ENCODE measurements at regions not wholly inside any gene's neighbourhood (a gene's known extent, or its start where the extent isn't known, plus 50 kb on each side); places are given as distances from the start of the nearest gene placed in this dataset.

DNA sequence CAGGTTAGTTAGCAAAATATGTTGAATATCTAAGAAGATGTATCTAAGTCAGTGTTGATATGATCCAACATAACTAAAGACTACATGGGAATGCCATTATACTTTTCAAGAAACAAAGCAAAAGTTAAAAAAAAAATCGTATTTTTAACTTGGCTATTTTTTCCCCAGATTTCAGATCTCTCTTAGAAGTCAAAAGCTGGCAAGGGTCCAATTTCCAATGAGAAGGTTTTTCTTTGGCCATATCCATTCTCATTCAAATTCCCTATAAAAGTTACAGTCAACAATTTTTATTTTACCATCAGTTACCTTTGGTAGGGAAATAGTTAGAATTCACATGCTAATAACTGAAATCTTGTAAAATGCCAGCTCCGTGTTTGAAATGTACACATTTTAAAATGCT, 70.5 kb upstream of the FAT3 start:
- no peak overlapping the region for H4K91ac ChIP-seq (ENCODE audit: low read depth, low read length, poor library complexity)

DNA sequence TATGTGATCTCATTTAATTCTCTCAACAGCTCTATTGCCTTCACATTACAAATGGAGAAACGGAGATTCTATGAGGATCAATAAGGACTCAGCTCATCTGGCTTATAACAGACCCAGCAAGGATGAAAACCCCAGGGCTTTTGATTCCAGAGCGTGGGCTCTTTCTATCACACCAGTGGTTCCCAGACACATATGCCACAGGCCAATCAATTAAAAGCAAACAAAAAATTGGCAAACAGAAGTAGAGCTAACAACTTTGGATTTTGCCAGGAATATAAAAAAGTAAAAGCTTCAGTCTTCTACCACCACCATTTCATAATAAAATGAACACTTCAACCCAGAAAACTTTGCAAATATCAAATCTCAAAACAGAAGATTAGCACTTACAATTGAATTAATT, 71.1 kb upstream of the FAT3 start:
- Histone ChIP-seq H3K36me3 (replicated peaks in 1 of 2; ENCODE audit: control insufficient read depth in 2 of 2, insufficient read depth in 2 of 2, low read length in 2 of 2) (no peaks in the 10 kb centered on the region), H3K4ac (ENCODE audit: low read length) (no peak overlapping the region)

More for the DNA sequence above, 70.5 kb upstream of the FAT3 start:
- Histone ChIP-seq H3K4ac (ENCODE audit: low read length) (no peak overlapping the region), H2AK5ac (ENCODE audit: low read depth, low read length) (no peak overlapping the region), H3K4me3 (ENCODE audit: low read length in 2 of 2) (no peak overlapping the region), H2BK5ac (ENCODE audit: low read length) (no peak overlapping the region), H3K79me1 (ENCODE audit: low read depth, low read length) (no peaks in the 10 kb centered on the region), H2BK120ac (ENCODE audit: low read depth, low read length) (no peak overlapping the region), H2BK15ac (ENCODE audit: low read length) (no peak overlapping the region), H3K18ac (ENCODE audit: low read length) (no peak overlapping the region), H3K9ac (ENCODE audit: low read depth, low read length, poor library complexity) (no peak overlapping the region), H3K23ac (ENCODE audit: low read depth, low read length, poor library complexity) (no peak overlapping the region), H3K27ac (replicated peaks; ENCODE audit: low read length) (no peak overlapping the region), H4K8ac (ENCODE audit: low read depth, low read length) (no peak overlapping the region), H3K4me2 (ENCODE audit: insufficient read depth, low read length, poor library complexity, severe bottlenecking) (no peak overlapping the region), H3K27me3 (ENCODE audit: control insufficient read depth in 3 of 3, insufficient read depth in 3 of 3, low read depth in 1 of 3, low read length in 3 of 3) (no peaks in the 10 kb centered on the region), H3K9me3 (replicated peaks in 1 of 2; ENCODE audit: control insufficient read depth in 2 of 2, insufficient read depth in 1 of 2, low read depth in 1 of 2, low read length in 2 of 2) (no peaks in the 10 kb centered on the region), H3K4me1 (ENCODE audit: control insufficient read depth in 2 of 2, insufficient read depth in 1 of 2, low read depth in 1 of 2, low read length in 2 of 2) (peaks cover 2 to 4% of the 10 kb centered on the region in 2 donors), H3K36me3 (replicated peaks in 1 of 2; ENCODE audit: control insufficient read depth in 2 of 2, insufficient read depth in 2 of 2, low read length in 2 of 2) (no peaks in the 10 kb centered on the region), H2BK12ac (ENCODE audit: low read length) (no peak overlapping the region), H3K14ac (ENCODE audit: low read length) (no peak overlapping the region), H2AFZ (ENCODE audit: low read length) (no peak overlapping the region)
- DNase-seq (ENCODE audit: low spot score): no peak
- no CpG with 5 or more reads among the region's 2 CpGs for WGBS, 2 donors (ENCODE audit: extremely low coverage in 2 of 2, insufficient read length in 2 of 2, insufficient replicate concordance in 1 of 2)

DNA sequence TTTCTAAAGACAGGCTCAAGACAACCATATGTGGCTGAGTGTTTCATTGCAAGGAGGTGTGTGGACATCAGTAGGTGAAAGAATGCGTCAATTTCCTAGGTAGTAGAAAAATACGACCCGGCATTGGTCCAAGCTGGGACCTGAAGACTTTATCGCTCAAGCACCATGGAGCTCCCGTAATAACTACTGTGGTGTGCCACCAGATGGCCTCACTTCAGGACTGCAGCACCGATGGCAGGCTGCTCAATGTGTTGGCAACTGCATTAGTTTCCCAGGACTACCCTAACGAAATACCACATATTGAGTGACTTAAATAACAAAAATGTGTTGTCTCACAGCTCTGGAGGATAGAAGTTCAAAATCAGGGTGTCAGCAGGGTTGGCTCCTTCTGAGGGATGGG, 72.4 kb upstream of the FAT3 start:
- Histone ChIP-seq H3K9me3 (replicated peaks in 1 of 2; ENCODE audit: control insufficient read depth in 2 of 2, insufficient read depth in 1 of 2, low read depth in 1 of 2, low read length in 2 of 2) (no peaks in the 10 kb centered on the region), H2AFZ (ENCODE audit: low read length) (no peak overlapping the region), H3K27ac (replicated peaks; ENCODE audit: low read length) (no peak overlapping the region), H2BK120ac (ENCODE audit: low read depth, low read length) (no peak overlapping the region), H3K27me3 (ENCODE audit: control insufficient read depth in 3 of 3, insufficient read depth in 3 of 3, low read depth in 1 of 3, low read length in 3 of 3) (no peaks in the 10 kb centered on the region), H2BK15ac (ENCODE audit: low read length) (no peak overlapping the region), H3K23ac (ENCODE audit: low read depth, low read length, poor library complexity) (no peak overlapping the region), H3K4me2 (ENCODE audit: insufficient read depth, low read length, poor library complexity, severe bottlenecking) (no peak overlapping the region), H4K91ac (ENCODE audit: low read depth, low read length, poor library complexity) (no peak overlapping the region), H3K9ac (ENCODE audit: low read depth, low read length, poor library complexity) (no peak overlapping the region), H4K8ac (ENCODE audit: low read depth, low read length) (no peak overlapping the region), H3K4ac (ENCODE audit: low read length) (no peak overlapping the region), H3K4me1 (ENCODE audit: control insufficient read depth in 2 of 2, insufficient read depth in 1 of 2, low read depth in 1 of 2, low read length in 2 of 2) (peaks cover 2 to 7% of the 10 kb centered on the region in 2 donors), H2AK5ac (ENCODE audit: low read depth, low read length) (no peak overlapping the region), H3K36me3 (replicated peaks in 1 of 2; ENCODE audit: control insufficient read depth in 2 of 2, insufficient read depth in 2 of 2, low read length in 2 of 2) (no peaks in the 10 kb centered on the region), H2BK12ac (ENCODE audit: low read length) (no peak overlapping the region), H3K14ac (ENCODE audit: low read length) (no peak overlapping the region), H3K79me1 (ENCODE audit: low read depth, low read length) (no peaks in the 10 kb centered on the region), H3K4me3 (ENCODE audit: low read length in 2 of 2) (no peak overlapping the region), H2BK5ac (ENCODE audit: low read length) (no peak overlapping the region), H3K18ac (ENCODE audit: low read length) (no peak overlapping the region)
- no CpG with 5 or more reads among the region's 7 CpGs for WGBS, 2 donors (ENCODE audit: extremely low coverage in 2 of 2, insufficient read length in 2 of 2, insufficient replicate concordance in 1 of 2)
- no peak for DNase-seq (ENCODE audit: low spot score)

More for the DNA sequence above, 71.1 kb upstream of the FAT3 start:
- H2BK5ac ChIP-seq (ENCODE audit: low read length): no peak overlapping the region
- H2BK12ac ChIP-seq (ENCODE audit: low read length): no peak overlapping the region
- H3K79me1 ChIP-seq (ENCODE audit: low read depth, low read length): no peaks in the 10 kb centered on the region
- no CpG with 5 or more reads among the region's 2 CpGs for WGBS, 2 donors (ENCODE audit: extremely low coverage in 2 of 2, insufficient read length in 2 of 2, insufficient replicate concordance in 1 of 2)
- no peak overlapping the region for H3K18ac ChIP-seq (ENCODE audit: low read length)
- H2AFZ ChIP-seq (ENCODE audit: low read length): no peak overlapping the region
- H3K23ac ChIP-seq (ENCODE audit: low read depth, low read length, poor library complexity): no peak overlapping the region
- no peak overlapping the region for H3K9ac ChIP-seq (ENCODE audit: low read depth, low read length, poor library complexity)
- no peak overlapping the region for H4K91ac ChIP-seq (ENCODE audit: low read depth, low read length, poor library complexity)
- H3K4me3 ChIP-seq (ENCODE audit: low read length in 2 of 2): no peak overlapping the region
- H2BK120ac ChIP-seq (ENCODE audit: low read depth, low read length): no peak overlapping the region
- H3K27me3 ChIP-seq (ENCODE audit: control insufficient read depth in 3 of 3, insufficient read depth in 3 of 3, low read depth in 1 of 3, low read length in 3 of 3): no peaks in the 10 kb centered on the region
- no peak overlapping the region for H2AK5ac ChIP-seq (ENCODE audit: low read depth, low read length)
- H3K27ac ChIP-seq (replicated peaks; ENCODE audit: low read length): no peak overlapping the region
- H3K14ac ChIP-seq (ENCODE audit: low read length): no peak overlapping the region
- H2BK15ac ChIP-seq (ENCODE audit: low read length): no peak overlapping the region
- no peaks in the 10 kb centered on the region for H3K9me3 ChIP-seq (replicated peaks in 1 of 2; ENCODE audit: control insufficient read depth in 2 of 2, insufficient read depth in 1 of 2, low read depth in 1 of 2, low read length in 2 of 2)
- peaks cover 2 to 4% of the 10 kb centered on the region in 2 donors for H3K4me1 ChIP-seq (ENCODE audit: control insufficient read depth in 2 of 2, insufficient read depth in 1 of 2, low read depth in 1 of 2, low read length in 2 of 2)
- no peak overlapping the region for H4K8ac ChIP-seq (ENCODE audit: low read depth, low read length)
- H3K4me2 ChIP-seq (ENCODE audit: insufficient read depth, low read length, poor library complexity, severe bottlenecking): no peak overlapping the region
- no peak for DNase-seq (ENCODE audit: low spot score)

DNA sequence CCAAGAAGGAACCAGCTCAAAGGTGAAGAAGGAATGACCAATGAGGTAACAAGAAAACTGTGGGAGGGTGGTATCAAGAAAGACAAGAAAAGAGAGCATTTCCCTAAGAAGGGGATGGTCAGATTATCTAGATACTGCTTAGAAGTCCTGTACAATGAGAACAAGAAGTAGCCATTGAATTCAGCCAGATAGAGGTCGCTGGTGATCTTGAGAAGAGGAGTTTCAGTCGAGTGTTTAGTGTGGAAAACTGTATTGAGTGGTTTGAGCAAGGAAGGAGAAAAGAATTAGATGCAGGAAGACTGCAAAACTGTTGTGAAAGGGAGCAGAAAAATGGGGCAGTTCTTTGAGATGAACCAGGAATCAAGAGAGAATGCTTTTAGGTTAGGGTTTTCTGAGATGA, 74.6 kb upstream of the FAT3 start:
- H3K79me1 ChIP-seq (ENCODE audit: low read depth, low read length): no peaks in the 10 kb centered on the region
- no peak overlapping the region for H2BK5ac ChIP-seq (ENCODE audit: low read length)
- H4K91ac ChIP-seq (ENCODE audit: low read depth, low read length, poor library complexity): no peak overlapping the region
- H3K14ac ChIP-seq (ENCODE audit: low read length): no peak overlapping the region
- peaks cover 2 to 7% of the 10 kb centered on the region in 2 donors for H3K4me1 ChIP-seq (ENCODE audit: control insufficient read depth in 2 of 2, insufficient read depth in 1 of 2, low read depth in 1 of 2, low read length in 2 of 2)
- no peaks in the 10 kb centered on the region for H3K27me3 ChIP-seq (ENCODE audit: control insufficient read depth in 3 of 3, insufficient read depth in 3 of 3, low read depth in 1 of 3, low read length in 3 of 3)
- H3K36me3 ChIP-seq (replicated peaks in 1 of 2; ENCODE audit: control insufficient read depth in 2 of 2, insufficient read depth in 2 of 2, low read length in 2 of 2): no peaks in the 10 kb centered on the region
- H3K27ac ChIP-seq (replicated peaks; ENCODE audit: low read length): no peak overlapping the region
- no peak overlapping the region for H3K23ac ChIP-seq (ENCODE audit: low read depth, low read length, poor library complexity)
- no CpG with 5 or more reads among the region's 2 CpGs for WGBS, 2 donors (ENCODE audit: extremely low coverage in 2 of 2, insufficient read length in 2 of 2, insufficient replicate concordance in 1 of 2)
- H3K9ac ChIP-seq (ENCODE audit: low read depth, low read length, poor library complexity): no peak overlapping the region
- no peak overlapping the region for H2BK15ac ChIP-seq (ENCODE audit: low read length)
- no peak overlapping the region for H3K4ac ChIP-seq (ENCODE audit: low read length)
- H3K9me3 ChIP-seq (replicated peaks in 1 of 2; ENCODE audit: control insufficient read depth in 2 of 2, insufficient read depth in 1 of 2, low read depth in 1 of 2, low read length in 2 of 2): peaks cover 0 to 4% of the 10 kb centered on the region in 2 donors
- H3K18ac ChIP-seq (ENCODE audit: low read length): no peak overlapping the region
- no peak overlapping the region for H3K4me2 ChIP-seq (ENCODE audit: insufficient read depth, low read length, poor library complexity, severe bottlenecking)
- no peak overlapping the region for H3K4me3 ChIP-seq (ENCODE audit: low read length in 2 of 2)
- H2BK12ac ChIP-seq (ENCODE audit: low read length): no peak overlapping the region
- no peak overlapping the region for H2AFZ ChIP-seq (ENCODE audit: low read length)
- H2AK5ac ChIP-seq (ENCODE audit: low read depth, low read length): no peak overlapping the region
- no peak overlapping the region for H2BK120ac ChIP-seq (ENCODE audit: low read depth, low read length)
- no peak overlapping the region for H4K8ac ChIP-seq (ENCODE audit: low read depth, low read length)
- no peak for DNase-seq (ENCODE audit: low spot score)
